SIG-M5 treated with dmso at 0.1 percent for 504 hours (cell line): ENCODE measurements at regions not wholly inside any gene's neighbourhood (a gene's known extent, or its start where the extent isn't known, plus 50 kb on each side); places are given as distances from the start of the nearest gene placed in this dataset.
A peak's percentile ranks its signal among the peaks of the same experiment; 100 is the strongest.
"Not testable (repeated sequence)": the region's sequence is repeated elsewhere in the genome, so short reads cannot be mapped to it uniquely, and the experiment has no call there.

Experiments
- DNase-seq: peaks from one replicate; lab custom pipeline; 2025; ENCODE audit not compliant: unreplicated experiment; lab: John Stamatoyannopoulos, UW

DNA sequence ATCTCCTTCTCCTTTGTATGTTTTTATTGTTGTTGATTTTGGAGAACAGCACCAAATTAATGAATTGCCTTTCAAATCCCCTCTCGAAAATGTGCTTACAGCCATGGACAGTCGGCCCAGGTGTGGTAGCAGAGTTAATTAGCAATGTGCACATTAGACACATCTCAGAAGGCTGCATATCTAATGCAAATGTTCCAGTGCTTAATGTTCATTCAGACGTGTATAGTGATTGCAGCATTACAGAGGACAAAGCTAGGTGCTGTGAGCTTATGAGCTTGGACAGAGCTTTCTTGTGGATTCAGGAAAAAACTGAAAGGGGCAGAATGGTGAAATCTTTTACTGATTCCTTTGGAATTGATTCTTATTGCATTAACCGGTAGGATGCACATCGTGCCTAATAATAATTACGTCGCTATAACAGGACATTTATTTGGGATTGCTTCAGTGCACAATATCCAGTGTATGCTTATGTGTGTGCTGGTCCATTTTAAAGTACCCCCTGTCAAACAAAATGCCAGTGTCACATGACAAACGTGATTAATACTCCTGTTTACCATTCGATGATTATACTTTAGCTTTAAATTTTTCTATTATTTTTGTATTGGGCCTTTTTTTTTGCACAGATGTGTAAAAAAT, 552.9 kb upstream of the EPHA5 start:
- DNase-seq = no peak

GRCh38 chr4:66219401-66219800, 549.1 kb upstream of the EPHA5 start:
- DNase-seq = no peak

DNA sequence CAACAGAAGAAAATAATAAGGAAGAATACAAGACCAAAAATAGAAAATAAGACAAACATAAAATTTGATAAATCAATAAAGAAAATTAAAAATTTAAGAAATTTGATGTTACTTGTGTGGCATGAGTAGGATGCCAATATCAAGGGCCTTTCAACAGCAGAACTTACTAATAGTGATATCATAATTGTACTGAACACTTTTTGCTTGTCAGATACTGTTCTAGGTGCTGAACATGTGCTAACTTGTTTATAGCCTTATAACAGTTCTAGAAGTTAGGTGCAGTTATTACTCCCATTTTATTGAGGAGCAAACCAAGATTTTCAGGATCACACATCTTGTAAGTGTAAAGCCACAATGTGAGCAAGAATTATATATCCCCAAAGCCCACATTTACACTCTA, 546.0 kb upstream of the EPHA5 start:
- DNase-seq = no peak

- no peak for DNase-seq
These were observed 542.2 kb upstream of the EPHA5 start for GRCh38 chr4:66212489-66212888.

- no peak for DNase-seq
These were observed 534.4 kb upstream of the EPHA5 start for GRCh38 chr4:66204534-66205247.

GRCh38 chr4:66202870-66203269, 532.6 kb upstream of the EPHA5 start:
- DNase-seq = no peak

GRCh38 chr4:66197451-66197850, 527.2 kb upstream of the EPHA5 start:
- DNase-seq = no peak

GRCh38 chr4:66193487-66193886, 523.2 kb upstream of the EPHA5 start:
- DNase-seq = no peak

DNA sequence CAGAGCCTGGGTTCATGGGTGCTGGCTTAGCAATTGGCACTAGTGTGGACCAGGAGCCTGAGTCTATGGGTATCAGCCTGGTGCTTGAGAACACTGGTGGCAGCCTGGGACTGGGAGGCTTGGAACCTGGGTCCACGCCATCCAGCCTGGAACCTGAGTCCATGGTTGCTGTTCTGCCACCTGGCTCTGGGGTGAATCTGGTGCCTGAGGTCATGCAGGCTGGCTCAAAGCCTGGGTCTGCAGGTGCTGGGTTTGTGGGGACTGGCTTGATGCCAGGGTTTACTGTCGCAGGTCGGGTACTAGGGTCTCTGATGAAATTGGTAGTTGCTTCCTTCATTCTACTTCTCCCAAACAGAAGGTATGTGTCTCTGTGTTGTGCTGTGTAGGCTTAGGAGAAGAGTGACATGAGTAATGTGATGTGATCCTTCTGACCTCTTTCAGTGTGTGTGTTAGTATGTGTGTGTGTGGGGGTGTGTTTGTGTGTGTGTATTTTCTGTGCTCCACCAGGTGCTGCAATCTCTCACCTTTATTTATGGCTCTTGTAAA, 517.0 kb upstream of the EPHA5 start:
- DNase-seq = no peak

GRCh38 chr4:66186095-66186494, 515.8 kb upstream of the EPHA5 start:
- DNase-seq = no peak

DNA sequence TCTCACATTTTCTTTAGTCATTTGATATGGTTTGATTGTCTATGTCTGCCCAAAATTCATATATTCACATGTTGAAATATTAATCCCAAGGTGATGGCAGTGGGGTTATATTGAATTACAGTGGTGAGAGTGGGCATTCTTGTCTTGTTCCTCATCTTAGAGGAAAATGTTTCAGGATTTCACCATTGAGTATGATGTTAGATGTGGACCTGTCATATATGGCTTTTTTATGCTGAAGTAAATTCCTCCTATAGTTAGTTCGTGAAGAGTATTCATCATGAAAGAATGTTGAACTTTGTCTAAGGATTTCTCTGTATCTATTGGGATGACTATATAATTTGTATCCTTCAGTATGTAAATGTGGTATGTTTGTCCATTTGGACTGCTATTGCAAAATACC, 512.3 kb upstream of the EPHA5 start:
- DNase-seq = no peak

GRCh38 chr4:66178906-66179305, 508.6 kb upstream of the EPHA5 start:
- no peak for DNase-seq

- DNase-seq = peak; percentile 2
These were observed 499.1 kb upstream of the EPHA5 start for GRCh38 chr4:66169341-66169740.

- no peak for DNase-seq
These were observed 494.6 kb upstream of the EPHA5 start for GRCh38 chr4:66164869-66165268.

DNA sequence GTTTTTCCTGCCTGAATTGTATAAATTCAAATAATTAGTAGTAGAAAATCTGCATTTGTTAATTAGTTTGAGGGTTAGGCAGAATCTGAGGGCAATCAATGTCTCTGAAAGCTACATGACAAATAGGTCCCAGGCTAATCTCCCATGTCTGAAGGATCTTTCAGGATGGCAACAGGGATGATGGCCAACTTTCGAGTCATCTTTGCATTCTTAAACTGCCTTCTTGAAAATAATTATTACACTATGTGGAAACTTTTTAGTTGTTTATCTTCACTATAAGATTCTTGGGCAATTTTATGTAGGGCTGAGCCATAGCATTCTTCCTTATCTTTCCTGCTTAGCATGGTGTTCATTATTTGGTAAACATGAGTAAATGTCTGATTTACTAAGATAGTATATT, 490.3 kb upstream of the EPHA5 start:
- no peak for DNase-seq

DNA sequence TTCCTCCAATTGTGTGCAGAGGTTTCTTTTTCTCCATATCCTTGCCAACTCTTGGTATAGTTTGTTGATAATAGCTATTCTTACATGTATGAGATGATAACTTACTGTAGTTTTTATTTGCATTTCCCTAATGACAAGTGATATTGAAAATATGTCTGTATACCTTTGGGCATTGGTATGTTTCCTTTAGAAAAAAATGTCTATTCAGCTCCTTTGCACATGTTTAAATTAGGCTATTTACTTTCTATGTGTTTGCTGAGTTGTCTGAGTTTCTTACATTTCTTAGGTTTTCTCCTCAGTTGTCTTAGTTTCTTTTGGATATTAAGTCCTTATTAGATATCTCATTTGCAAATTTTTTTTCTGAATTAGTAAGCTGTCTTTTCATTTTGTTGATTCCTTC, 487.3 kb upstream of the EPHA5 start:
- no peak for DNase-seq

DNA sequence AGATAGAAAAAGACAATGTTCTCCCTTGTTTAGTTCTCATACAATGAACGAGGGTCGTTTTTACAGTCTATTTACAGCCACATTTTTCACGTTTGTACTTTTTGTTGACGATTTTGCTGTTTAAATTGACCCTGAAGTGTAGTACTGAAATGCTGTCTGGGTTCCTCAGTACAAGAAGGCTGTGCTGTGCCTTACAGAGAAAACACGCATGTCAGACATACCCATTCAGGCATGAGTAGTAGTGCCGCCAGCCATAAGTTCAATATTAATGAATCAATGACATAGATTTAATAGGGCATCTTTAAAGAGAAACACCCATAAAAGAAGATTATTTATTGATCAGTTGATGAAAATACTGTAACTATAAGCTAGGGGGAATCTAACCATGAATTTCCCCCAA, 459.8 kb upstream of the EPHA5 start:
- DNase-seq = no peak

GRCh38 chr4:66123831-66124413, 453.6 kb upstream of the EPHA5 start:
- DNase-seq = no peak

DNA sequence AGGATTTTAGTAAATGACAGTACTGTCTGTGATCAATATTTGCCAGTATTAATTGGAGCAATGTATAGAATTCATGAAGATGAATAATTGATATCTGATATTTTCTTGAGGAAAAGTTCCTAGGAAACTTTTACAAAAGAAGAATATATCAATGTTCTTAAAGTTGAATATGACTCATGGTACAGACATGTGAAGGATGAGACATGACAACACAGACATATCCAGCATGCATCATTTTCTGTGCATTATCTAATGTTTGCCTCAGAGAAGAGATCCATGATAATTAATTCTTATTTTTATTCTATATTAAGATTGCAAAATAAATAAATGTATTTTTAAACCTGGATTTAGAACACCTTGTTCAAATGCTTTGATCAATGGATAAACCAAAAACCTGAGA, 452.9 kb upstream of the EPHA5 start:
- no peak for DNase-seq

DNA sequence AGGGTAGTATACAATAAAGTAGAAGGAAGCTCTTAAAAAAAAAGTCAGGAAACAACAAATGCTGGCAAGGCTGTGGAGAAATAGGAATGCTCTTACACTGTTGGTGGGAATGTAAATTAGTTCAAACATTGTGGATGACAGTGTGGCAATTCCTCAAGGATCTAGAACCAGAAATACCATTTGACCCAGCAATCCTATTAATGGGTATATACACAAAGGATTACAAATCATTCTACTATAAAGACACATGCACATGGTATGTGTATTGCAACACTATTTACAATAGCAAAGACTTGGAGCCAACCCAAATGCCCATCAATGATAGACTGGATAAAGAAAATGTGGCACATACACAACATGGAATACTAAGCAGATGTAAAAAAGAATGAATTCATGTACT, 444.9 kb upstream of the EPHA5 start:
- not testable (repeated sequence) for DNase-seq

DNA sequence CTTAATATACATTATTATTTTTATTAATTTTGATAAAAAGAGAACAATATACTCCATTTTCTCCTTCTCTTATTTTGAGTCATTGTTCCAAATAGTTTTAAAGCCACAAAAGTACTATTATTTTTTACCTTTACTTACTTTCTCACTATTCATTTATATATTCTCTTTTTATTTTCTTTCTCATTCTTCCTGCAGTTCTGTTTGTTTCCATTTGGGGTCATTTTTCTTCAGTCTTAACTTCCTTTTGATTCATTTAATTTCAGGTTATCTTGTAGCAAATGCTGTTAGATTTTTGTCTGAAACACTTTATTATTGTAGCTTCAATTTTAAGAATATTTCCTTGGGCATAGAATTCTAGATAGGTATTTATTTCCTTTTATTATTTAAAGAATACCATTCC, 438.6 kb upstream of the EPHA5 start:
- no peak for DNase-seq

DNA sequence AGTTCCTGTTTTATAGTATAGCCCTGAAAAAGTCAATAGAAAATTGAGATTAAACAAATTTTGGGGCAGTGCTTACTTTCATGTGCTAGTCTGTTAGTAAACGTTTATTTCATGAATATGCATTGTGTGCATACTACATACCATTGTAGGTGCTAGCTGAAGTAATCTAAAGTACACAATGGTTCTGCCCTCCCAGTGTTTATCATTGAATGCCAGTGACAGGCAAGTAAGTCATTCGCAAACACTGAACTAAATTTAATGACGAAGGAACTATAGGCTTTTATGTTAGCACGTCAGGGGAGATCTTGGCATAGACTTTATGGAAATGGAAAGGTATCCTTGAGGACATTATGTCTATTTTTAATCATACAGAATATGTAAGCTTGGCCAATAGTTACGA, 426.9 kb upstream of the EPHA5 start:
- DNase-seq = no peak
